HCT116 (cell line): ENCODE measurements at regions not wholly inside any gene's neighbourhood (a gene's known extent, or its start where the extent isn't known, plus 50 kb on each side); places are given as distances from the start of the nearest gene placed in this dataset.

Experiments used
- ATAC-seq: fragments of 200-7000 bp; cut with Tn5 transposase; 2 replicates; pipeline ENCODE4 v1.9.1; 2020; ENCODE audit warnings: mild to moderate bottlenecking, moderate library complexity
- BruUV-seq: library from RNA; stranded (reverse); fragments of 400-500 nt; replicated peaks from 2 replicates; lab custom pipeline; 2021; lab: Mats Ljungman, UMichigan
- CTCF ChIA-PET: fragments of 300-600 bp; sonication (Branson Sonifier 250); formaldehyde crosslinking; loops from one replicate; lab custom pipeline; 2021; ENCODE audit warnings: antibody characterized with exemption; lab: Charles Lee
- POLR2A ChIA-PET: fragments of 300-600, 350-600 bp; sonication (Branson Sonifier 250); formaldehyde crosslinking; loops from one replicate; lab custom pipeline; 2021; ENCODE audit warnings: antibody characterized with exemption; lab: Charles Lee
- RAD21 ChIA-PET, 2 experiments: fragments of 300-600 bp; sonication (Branson Sonifier 250); formaldehyde crosslinking; loops; one replicate each; lab custom pipeline; 2023; ENCODE audit warnings: low total read pairs in 2 of 2; ENCODE audit not compliant: uncharacterized antibody in 2 of 2, unreplicated experiment in 2 of 2, low non-redundant PET in 1 of 2; lab: Charles Lee
- DNase-seq: peaks from one replicate; pipeline ENCODE4 v3.0.0-alpha.2; 2010; ENCODE audit warnings: low read depth, low spot score
- H2AFZ ChIP-seq: fragments of 200-600 bp; shearing (Covaris generic), sonication (generic); 2 replicates; pipeline ENCODE4 v1.6.1; 2017; ENCODE audit warnings: low read depth, mixed run types, mixed read lengths, antibody characterized with exemption, low read length; ENCODE audit not compliant: poor library complexity, severe bottlenecking
- H3K27ac ChIP-seq: 2 replicates; pipeline ENCODE4 v1.5.1; 2012; ENCODE audit warnings: low read depth, low read length
- H3K27me3 ChIP-seq: fragments of 200-600 bp; sonication (generic); 2 replicates; pipeline ENCODE4 v1.6.1; 2016; ENCODE audit warnings: mixed run types, low read length, mixed read lengths; ENCODE audit not compliant: insufficient read depth
- H3K36me3 ChIP-seq, 2 experiments: fragments of 200-500 bp in 1 of 2; fragments of 200-600 bp in 1 of 2; sonication (Bioruptor generic) in 1 of 2; sonication (generic) in 1 of 2; 2 replicates each; pipeline versions ENCODE4 v1.5.1 to v1.6.1; 2014 to 2016; ENCODE audit warnings: low read length in 2 of 2, inconsistent platforms in 1 of 2, mixed read lengths in 1 of 2, mixed run types in 1 of 2; ENCODE audit not compliant: insufficient read depth in 2 of 2, control insufficient read depth in 1 of 2
- H3K4me1 ChIP-seq, 2 experiments: fragments of 200-600 bp in 1 of 2; sonication (generic) in 1 of 2; 2 replicates each; pipeline versions ENCODE4 v1.5.1 to v1.6.1; 2012 to 2017; ENCODE audit warnings: low read length in 2 of 2, inconsistent platforms in 1 of 2, mild to moderate bottlenecking in 1 of 2, mixed read lengths in 1 of 2, mixed run types in 1 of 2, moderate library complexity in 1 of 2; ENCODE audit not compliant: insufficient read depth in 2 of 2, control insufficient read depth in 1 of 2
- H3K4me2 ChIP-seq: fragments of 200-600 bp; sonication (generic); 2 replicates; pipeline ENCODE4 v1.6.1; 2017; ENCODE audit warnings: mixed run types, low read length, mixed read lengths
- H3K4me3 ChIP-seq, 2 experiments: fragments of 200-600 bp in 1 of 2; sonication (generic) in 1 of 2; replicated peaks in 1 of 2; 2 replicates each; pipeline ENCODE4 v1.5.1; 2011 to 2016; ENCODE audit warnings: low read length in 2 of 2, control low read depth in 1 of 2, low read depth in 1 of 2, mild to moderate bottlenecking in 1 of 2, mixed read lengths in 1 of 2, mixed run types in 1 of 2
- H3K79me2 ChIP-seq: fragments of 200-600 bp; sonication (generic); 2 replicates; pipeline ENCODE4 v1.6.1; 2017; ENCODE audit warnings: mild to moderate bottlenecking, mixed run types, low read length, moderate library complexity, mixed read lengths; ENCODE audit not compliant: insufficient read depth
- H3K9ac ChIP-seq: fragments of 200-600 bp; sonication (generic); 2 replicates; pipeline ENCODE4 v1.6.1; 2016; ENCODE audit warnings: low read length, mixed read lengths
- H3K9me2 ChIP-seq: fragments of 200-600 bp; sonication (generic), shearing (Covaris generic); 2 replicates; pipeline ENCODE4 v1.6.1; 2017; ENCODE audit warnings: mixed run types, mild to moderate bottlenecking, moderate library complexity; ENCODE audit not compliant: insufficient read depth
- H3K9me3 ChIP-seq, 2 experiments: fragments of 200-500 bp in 1 of 2; fragments of 200-600 bp in 1 of 2; sonication (Bioruptor generic) in 1 of 2; sonication (generic) in 1 of 2; 2 replicates each; pipeline ENCODE4 v1.6.1; 2014 to 2017; ENCODE audit warnings: low read length in 2 of 2, mixed read lengths in 2 of 2, inconsistent platforms in 1 of 2, low read depth in 1 of 2, mild to moderate bottlenecking in 1 of 2, mixed run types in 1 of 2, moderate library complexity in 1 of 2; ENCODE audit not compliant: control insufficient read depth in 1 of 2, insufficient read depth in 1 of 2
- H4K20me1 ChIP-seq: fragments of 200-600 bp; sonication (generic), shearing (Covaris generic); 2 replicates; pipeline ENCODE4 v1.6.1; 2017; ENCODE audit warnings: mixed run types, mild to moderate bottlenecking, moderate library complexity; ENCODE audit not compliant: insufficient read depth
- ELF1 ChIP-seq: IDR thresholded peaks from 2 replicates; pipeline ENCODE4 v1.6.1; 2012; ENCODE audit warnings: low read depth, borderline replicate concordance
- MAX ChIP-seq: IDR thresholded peaks from 2 replicates; pipeline ENCODE4 v1.6.1; 2012
- REST ChIP-seq: IDR thresholded peaks from 2 replicates; pipeline ENCODE4 v1.6.1; 2012; ENCODE audit warnings: low read depth
- intact Hi-C: fragments of 100-400 bp; cut with micrococcal nuclease; formaldehyde crosslinking; loops from 2 replicates; pipeline ENCODE4 v1.10.0; 2022

DNA sequence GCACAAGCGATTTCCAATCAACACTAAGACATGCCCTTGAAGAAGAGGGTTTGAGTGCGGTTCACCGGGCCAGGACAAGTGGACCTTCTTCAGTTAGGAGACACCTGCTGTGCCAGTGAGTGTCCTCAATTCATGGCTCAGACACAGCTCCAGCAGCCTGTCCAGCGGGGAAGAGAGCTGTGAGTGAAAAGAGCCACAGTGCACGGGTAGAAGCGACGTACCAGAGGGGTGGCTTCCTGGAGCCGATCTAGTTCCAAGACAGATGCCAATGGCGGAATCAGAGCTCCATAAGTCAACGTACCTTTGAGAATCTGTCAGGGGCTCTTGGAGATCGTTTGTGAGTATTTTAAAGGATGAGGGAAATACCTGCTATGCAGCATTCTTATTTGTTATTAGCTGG lies 119.9 kb upstream of the SALL3 start:
- no peaks in the 10 kb centered on the region for H3K9me3 ChIP-seq
- RAD21 ChIA-PET: no interaction called here

More for the DNA sequence above, 119.9 kb upstream of the SALL3 start:
- Histone ChIP-seq H3K4me2 (no peak overlapping the region), H3K9ac (no peak overlapping the region), H3K36me3 (no peaks in the 10 kb centered on the region), H3K4me3 (no peak overlapping the region), H4K20me1 (no peaks in the 10 kb centered on the region), H3K27ac (no peak overlapping the region), H2AFZ (no peak overlapping the region), H3K9me2 (no peaks in the 10 kb centered on the region), H3K27me3 (peaks cover 3% of the 10 kb centered on the region; the same call in 1 of the 2 replicates), H3K79me2 (no peaks in the 10 kb centered on the region), H3K4me1 (no peaks in the 10 kb centered on the region)
- CTCF ChIA-PET: no interaction called here
- POLR2A ChIA-PET: no interaction called here
- intact Hi-C loops: no loop called here
- BruUV-seq: no TSS peak
- DNase-seq: no peak
- TF ChIP-seq REST (no peak), ELF1 (no peak), MAX (no peak)
- no peak for ATAC-seq
